WTC11 (cell line): ENCODE measurements at regions not wholly inside any gene's neighbourhood (a gene's known extent, or its start where the extent isn't known, plus 50 kb on each side); places are given as distances from the start of the nearest gene placed in this dataset.

Experiments
- ATAC-seq: fragments of 200-7000 bp; cut with Tn5 transposase; 2 replicates; pipeline ENCODE4 v1.10.0; 2021; ENCODE audit warnings: mild to moderate bottlenecking, moderate library complexity
- CTCF ChIA-PET: fragments of 300-600 bp; sonication (Branson Sonifier 250); formaldehyde crosslinking; loops from one replicate; lab custom pipeline; 2021; ENCODE audit warnings: antibody characterized with exemption; lab: Charles Lee
- POLR2A ChIA-PET: fragments of 350-600 bp; sonication (Branson Sonifier 250); formaldehyde crosslinking; loops from one replicate; lab custom pipeline; 2021; ENCODE audit warnings: antibody characterized with exemption; lab: Charles Lee
- DNase-seq: peaks from one replicate; pipeline ENCODE4 v3.0.0; 2021; ENCODE audit warnings: low spot score
- H3K27ac Mint-ChIP-seq: 2 replicates; pipeline ENCODE4 v1.8.0; 2021; ENCODE audit warnings: mixed read lengths
- H3K27me3 Mint-ChIP-seq: 2 replicates; pipeline ENCODE4 v1.8.0; 2021; ENCODE audit warnings: low read depth, mild to moderate bottlenecking, moderate library complexity, mixed read lengths
- H3K36me3 Mint-ChIP-seq: 2 replicates; pipeline ENCODE4 v1.8.0; 2021; ENCODE audit warnings: mixed read lengths
- H3K4me1 Mint-ChIP-seq: 2 replicates; pipeline ENCODE4 v1.8.0; 2022; ENCODE audit warnings: mixed read lengths
- H3K4me3 Mint-ChIP-seq: 2 replicates; pipeline ENCODE4 v1.8.0; 2021; ENCODE audit warnings: mild to moderate bottlenecking, moderate library complexity, mixed read lengths
- H3K9me3 Mint-ChIP-seq: 2 replicates; pipeline ENCODE4 v1.8.0; 2021; ENCODE audit warnings: mixed read lengths
- EMX1 ChIP-seq: fragments of 250-450 bp; sonication (Bioruptor Pico); IDR thresholded peaks from 2 replicates; pipeline ENCODE4 v1.8.0; 2021; ENCODE audit warnings: mild to moderate bottlenecking
- ESRRA ChIP-seq: sonication (generic); formaldehyde crosslinking; IDR thresholded peaks from 2 replicates; pipeline ENCODE4 v1.8.1; 2022; ENCODE audit warnings: mild to moderate bottlenecking, missing genetic modification reagents, borderline replicate concordance
- FOXJ3 ChIP-seq: sonication (generic); formaldehyde crosslinking; IDR thresholded peaks from 2 replicates; pipeline ENCODE4 v1.9.0; 2021; ENCODE audit warnings: missing genetic modification reagents, mild to moderate bottlenecking, borderline replicate concordance
- GABPB1 ChIP-seq: sonication (generic); formaldehyde crosslinking; IDR thresholded peaks from 2 replicates; pipeline ENCODE4 v1.8.1; 2023; ENCODE audit warnings: mild to moderate bottlenecking, missing genetic modification reagents
- HMGA2 ChIP-seq: fragments of 250-450 bp; sonication (Bioruptor Pico); IDR thresholded peaks from 2 replicates; pipeline ENCODE4 v1.4.0; 2021; ENCODE audit warnings: mild to moderate bottlenecking, moderate library complexity
- IRF2 ChIP-seq: sonication (generic); formaldehyde crosslinking; IDR thresholded peaks from 2 replicates; pipeline ENCODE4 v1.8.0; 2022; ENCODE audit warnings: low read depth, missing genetic modification reagents, borderline replicate concordance
- NR1H2 ChIP-seq: sonication (generic); formaldehyde crosslinking; IDR thresholded peaks from 2 replicates; pipeline ENCODE4 v1.9.0; 2021; ENCODE audit warnings: mild to moderate bottlenecking, moderate library complexity, missing genetic modification reagents
- RELA ChIP-seq: sonication (generic); formaldehyde crosslinking; IDR thresholded peaks from 2 replicates; pipeline ENCODE4 v1.8.1; 2022; ENCODE audit warnings: missing genetic modification reagents, mild to moderate bottlenecking, borderline replicate concordance
- RORB ChIP-seq: fragments of 250-450 bp; sonication (Bioruptor Pico); IDR thresholded peaks from 2 replicates; pipeline ENCODE4 v1.9.0; 2021; ENCODE audit warnings: mild to moderate bottlenecking
- SMAD3 ChIP-seq: sonication (generic); formaldehyde crosslinking; IDR thresholded peaks from 2 replicates; pipeline ENCODE4 v1.8.0; 2022; ENCODE audit warnings: missing genetic modification reagents, mild to moderate bottlenecking, borderline replicate concordance
- SOX15 ChIP-seq: fragments of 250-450 bp; sonication (Bioruptor Pico); IDR thresholded peaks from 2 replicates; pipeline ENCODE4 v1.9.0; 2021; ENCODE audit warnings: mild to moderate bottlenecking
- SP1 ChIP-seq: sonication (generic); formaldehyde crosslinking; conservative IDR thresholded peaks from 2 replicates; pipeline ENCODE4 v1.8.1; 2022; ENCODE audit warnings: missing genetic modification reagents
- ZBTB21 ChIP-seq: sonication (generic); formaldehyde crosslinking; IDR thresholded peaks from 2 replicates; pipeline ENCODE4 v1.8.1; 2023; ENCODE audit warnings: mild to moderate bottlenecking, missing genetic modification reagents, borderline replicate concordance
- ZNF138 ChIP-seq: sonication (generic); formaldehyde crosslinking; conservative IDR thresholded peaks from 2 replicates; pipeline ENCODE4 v1.8.1; 2022; ENCODE audit warnings: mild to moderate bottlenecking, moderate library complexity, missing genetic modification reagents
- ZNF263 ChIP-seq: sonication (generic); formaldehyde crosslinking; IDR thresholded peaks from 2 replicates; pipeline ENCODE4 v1.8.1; 2022; ENCODE audit warnings: low read depth, mild to moderate bottlenecking, moderate library complexity, missing genetic modification reagents
- ZNF317 ChIP-seq: sonication (generic); formaldehyde crosslinking; IDR thresholded peaks from 2 replicates; pipeline ENCODE4 v1.8.1; 2023; ENCODE audit warnings: low read depth, mild to moderate bottlenecking, moderate library complexity, missing genetic modification reagents, borderline replicate concordance
- ZNF416 ChIP-seq: fragments of 250-450 bp; sonication (Bioruptor Pico); IDR thresholded peaks from 2 replicates; pipeline ENCODE4 v1.9.0; 2021; ENCODE audit warnings: mild to moderate bottlenecking, inconsistent platforms
- ZNF671 ChIP-seq: fragments of 250-450 bp; sonication (Bioruptor Pico); IDR thresholded peaks from 2 replicates; pipeline ENCODE4 v1.8.0; 2021; ENCODE audit warnings: mild to moderate bottlenecking
- TF ChIP-seq, protein P1 (sequence below): sonication (generic); formaldehyde crosslinking; IDR thresholded peaks from 2 replicates; pipeline ENCODE4 v1.8.1; 2023; ENCODE audit warnings: mild to moderate bottlenecking, missing genetic modification reagents
- TF ChIP-seq, protein P2 (sequence below): sonication (generic); formaldehyde crosslinking; IDR thresholded peaks from 2 replicates; pipeline ENCODE4 v1.8.0; 2022; ENCODE audit warnings: mild to moderate bottlenecking, missing genetic modification reagents
- TF ChIP-seq, protein P3 (sequence below): sonication (generic); formaldehyde crosslinking; IDR thresholded peaks from 2 replicates; pipeline ENCODE4 v1.8.1; 2022; ENCODE audit warnings: low read depth, missing genetic modification reagents, borderline replicate concordance
- TF ChIP-seq, protein P4 (sequence below): sonication (generic); formaldehyde crosslinking; IDR thresholded peaks from 2 replicates; pipeline ENCODE4 v1.8.1; 2023; ENCODE audit warnings: mild to moderate bottlenecking, missing genetic modification reagents, moderate library complexity
- TF ChIP-seq, protein P5 (sequence below): sonication (generic); formaldehyde crosslinking; IDR thresholded peaks from 2 replicates; pipeline ENCODE4 v1.8.0; 2022; ENCODE audit warnings: mild to moderate bottlenecking, missing genetic modification reagents
- TF ChIP-seq, protein P6 (sequence below): sonication (generic); formaldehyde crosslinking; IDR thresholded peaks from 2 replicates; pipeline ENCODE4 v1.8.1; 2022; ENCODE audit warnings: missing genetic modification reagents, borderline replicate concordance
- TF ChIP-seq, protein P7 (sequence below): sonication (generic); formaldehyde crosslinking; IDR thresholded peaks from 2 replicates; pipeline ENCODE4 v1.8.0; 2023; ENCODE audit warnings: mild to moderate bottlenecking, missing genetic modification reagents

DNA sequence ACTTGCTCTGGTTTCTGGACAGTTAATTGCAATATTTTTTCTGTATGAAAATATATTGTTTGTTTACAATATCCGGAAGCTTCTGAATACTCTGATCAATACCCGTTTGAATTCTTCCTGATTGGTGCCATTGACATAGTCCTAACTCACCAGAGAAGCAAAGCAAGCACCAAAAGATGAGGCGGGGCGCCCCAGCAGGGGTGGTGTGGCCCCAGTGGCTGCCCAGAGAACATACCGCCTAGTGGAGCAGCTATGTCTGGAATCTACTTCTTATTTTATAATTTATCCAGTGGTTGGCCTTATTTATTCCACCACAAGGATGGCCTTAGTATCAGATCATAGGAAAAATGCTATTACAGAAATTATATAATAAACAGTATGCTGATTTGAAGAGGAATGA, 610.7 kb downstream of the JRKL start (continued):
- TF ChIP-seq ZNF138 (CRISPR knock-in tag) = no peak
- TF ChIP-seq FOXJ3 (CRISPR knock-in tag) = no peak
- TF ChIP-seq, protein P1, sequence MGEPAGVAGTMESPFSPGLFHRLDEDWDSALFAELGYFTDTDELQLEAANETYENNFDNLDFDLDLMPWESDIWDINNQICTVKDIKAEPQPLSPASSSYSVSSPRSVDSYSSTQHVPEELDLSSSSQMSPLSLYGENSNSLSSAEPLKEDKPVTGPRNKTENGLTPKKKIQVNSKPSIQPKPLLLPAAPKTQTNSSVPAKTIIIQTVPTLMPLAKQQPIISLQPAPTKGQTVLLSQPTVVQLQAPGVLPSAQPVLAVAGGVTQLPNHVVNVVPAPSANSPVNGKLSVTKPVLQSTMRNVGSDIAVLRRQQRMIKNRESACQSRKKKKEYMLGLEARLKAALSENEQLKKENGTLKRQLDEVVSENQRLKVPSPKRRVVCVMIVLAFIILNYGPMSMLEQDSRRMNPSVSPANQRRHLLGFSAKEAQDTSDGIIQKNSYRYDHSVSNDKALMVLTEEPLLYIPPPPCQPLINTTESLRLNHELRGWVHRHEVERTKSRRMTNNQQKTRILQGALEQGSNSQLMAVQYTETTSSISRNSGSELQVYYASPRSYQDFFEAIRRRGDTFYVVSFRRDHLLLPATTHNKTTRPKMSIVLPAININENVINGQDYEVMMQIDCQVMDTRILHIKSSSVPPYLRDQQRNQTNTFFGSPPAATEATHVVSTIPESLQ (CRISPR knock-in tag) = no peak
- no peak for TF ChIP-seq HMGA2 (CRISPR knock-in tag)
- no peak for TF ChIP-seq ZBTB21 (CRISPR knock-in tag)
- TF ChIP-seq, protein P2, sequence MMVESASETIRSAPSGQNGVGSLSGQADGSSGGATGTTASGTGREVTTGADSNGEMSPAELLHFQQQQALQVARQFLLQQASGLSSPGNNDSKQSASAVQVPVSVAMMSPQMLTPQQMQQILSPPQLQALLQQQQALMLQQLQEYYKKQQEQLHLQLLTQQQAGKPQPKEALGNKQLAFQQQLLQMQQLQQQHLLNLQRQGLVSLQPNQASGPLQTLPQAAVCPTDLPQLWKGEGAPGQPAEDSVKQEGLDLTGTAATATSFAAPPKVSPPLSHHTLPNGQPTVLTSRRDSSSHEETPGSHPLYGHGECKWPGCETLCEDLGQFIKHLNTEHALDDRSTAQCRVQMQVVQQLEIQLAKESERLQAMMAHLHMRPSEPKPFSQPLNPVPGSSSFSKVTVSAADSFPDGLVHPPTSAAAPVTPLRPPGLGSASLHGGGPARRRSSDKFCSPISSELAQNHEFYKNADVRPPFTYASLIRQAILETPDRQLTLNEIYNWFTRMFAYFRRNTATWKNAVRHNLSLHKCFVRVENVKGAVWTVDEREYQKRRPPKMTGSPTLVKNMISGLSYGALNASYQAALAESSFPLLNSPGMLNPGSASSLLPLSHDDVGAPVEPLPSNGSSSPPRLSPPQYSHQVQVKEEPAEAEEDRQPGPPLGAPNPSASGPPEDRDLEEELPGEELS (CRISPR knock-in tag) = no peak
- no peak for TF ChIP-seq ZNF671
- no peak for TF ChIP-seq ZNF416 (CRISPR knock-in tag)
- TF ChIP-seq, protein P3, sequence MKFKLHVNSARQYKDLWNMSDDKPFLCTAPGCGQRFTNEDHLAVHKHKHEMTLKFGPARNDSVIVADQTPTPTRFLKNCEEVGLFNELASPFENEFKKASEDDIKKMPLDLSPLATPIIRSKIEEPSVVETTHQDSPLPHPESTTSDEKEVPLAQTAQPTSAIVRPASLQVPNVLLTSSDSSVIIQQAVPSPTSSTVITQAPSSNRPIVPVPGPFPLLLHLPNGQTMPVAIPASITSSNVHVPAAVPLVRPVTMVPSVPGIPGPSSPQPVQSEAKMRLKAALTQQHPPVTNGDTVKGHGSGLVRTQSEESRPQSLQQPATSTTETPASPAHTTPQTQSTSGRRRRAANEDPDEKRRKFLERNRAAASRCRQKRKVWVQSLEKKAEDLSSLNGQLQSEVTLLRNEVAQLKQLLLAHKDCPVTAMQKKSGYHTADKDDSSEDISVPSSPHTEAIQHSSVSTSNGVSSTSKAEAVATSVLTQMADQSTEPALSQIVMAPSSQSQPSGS (CRISPR knock-in tag) = no peak

DNA sequence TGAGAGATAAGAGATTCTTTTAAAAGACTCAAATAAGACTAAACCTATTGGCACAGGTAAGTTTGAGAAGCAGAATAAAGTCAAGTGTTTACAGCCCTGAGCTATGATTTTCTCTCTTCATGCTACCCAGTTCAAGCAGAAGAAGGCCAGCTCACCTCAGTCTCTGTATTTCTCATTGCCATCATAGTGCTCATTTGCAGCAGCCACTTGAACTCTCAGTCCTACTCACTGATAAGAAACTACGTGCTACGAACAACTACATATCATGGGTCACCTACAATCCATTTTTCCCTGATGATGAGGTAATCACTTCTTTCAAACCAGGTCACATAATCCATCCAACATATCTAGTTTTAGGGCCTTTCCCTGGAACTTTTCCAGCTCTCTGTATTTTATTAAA, 617.5 kb downstream of the JRKL start:
- TF ChIP-seq GABPB1 (CRISPR knock-in tag) (no peak), NR1H2 (CRISPR knock-in tag) (no peak), ZNF263 (no peak), ZNF317 (CRISPR knock-in tag) (no peak), SP1 (CRISPR knock-in tag) (no peak), SOX15 (no peak), EMX1 (CRISPR knock-in tag) (no peak), RORB (CRISPR knock-in tag) (no peak), ESRRA (CRISPR knock-in tag) (no peak), SMAD3 (CRISPR knock-in tag) (no peak), IRF2 (no peak), RELA (CRISPR knock-in tag) (no peak)
- TF ChIP-seq, protein P4, sequence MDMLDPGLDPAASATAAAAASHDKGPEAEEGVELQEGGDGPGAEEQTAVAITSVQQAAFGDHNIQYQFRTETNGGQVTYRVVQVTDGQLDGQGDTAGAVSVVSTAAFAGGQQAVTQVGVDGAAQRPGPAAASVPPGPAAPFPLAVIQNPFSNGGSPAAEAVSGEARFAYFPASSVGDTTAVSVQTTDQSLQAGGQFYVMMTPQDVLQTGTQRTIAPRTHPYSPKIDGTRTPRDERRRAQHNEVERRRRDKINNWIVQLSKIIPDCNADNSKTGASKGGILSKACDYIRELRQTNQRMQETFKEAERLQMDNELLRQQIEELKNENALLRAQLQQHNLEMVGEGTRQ (CRISPR knock-in tag) = no peak
- TF ChIP-seq, protein P5, sequence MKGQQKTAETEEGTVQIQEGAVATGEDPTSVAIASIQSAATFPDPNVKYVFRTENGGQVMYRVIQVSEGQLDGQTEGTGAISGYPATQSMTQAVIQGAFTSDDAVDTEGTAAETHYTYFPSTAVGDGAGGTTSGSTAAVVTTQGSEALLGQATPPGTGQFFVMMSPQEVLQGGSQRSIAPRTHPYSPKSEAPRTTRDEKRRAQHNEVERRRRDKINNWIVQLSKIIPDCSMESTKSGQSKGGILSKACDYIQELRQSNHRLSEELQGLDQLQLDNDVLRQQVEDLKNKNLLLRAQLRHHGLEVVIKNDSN (CRISPR knock-in tag) = no peak
- TF ChIP-seq, protein P6, sequence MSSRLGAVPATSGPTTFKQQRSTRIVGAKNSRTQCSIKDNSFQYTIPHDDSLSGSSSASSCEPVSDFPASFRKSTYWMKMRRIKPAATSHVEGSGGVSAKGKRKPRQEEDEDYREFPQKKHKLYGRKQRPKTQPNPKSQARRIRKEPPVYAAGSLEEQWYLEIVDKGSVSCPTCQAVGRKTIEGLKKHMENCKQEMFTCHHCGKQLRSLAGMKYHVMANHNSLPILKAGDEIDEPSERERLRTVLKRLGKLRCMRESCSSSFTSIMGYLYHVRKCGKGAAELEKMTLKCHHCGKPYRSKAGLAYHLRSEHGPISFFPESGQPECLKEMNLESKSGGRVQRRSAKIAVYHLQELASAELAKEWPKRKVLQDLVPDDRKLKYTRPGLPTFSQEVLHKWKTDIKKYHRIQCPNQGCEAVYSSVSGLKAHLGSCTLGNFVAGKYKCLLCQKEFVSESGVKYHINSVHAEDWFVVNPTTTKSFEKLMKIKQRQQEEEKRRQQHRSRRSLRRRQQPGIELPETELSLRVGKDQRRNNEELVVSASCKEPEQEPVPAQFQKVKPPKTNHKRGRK (CRISPR knock-in tag) = no peak
- TF ChIP-seq, protein P7, sequence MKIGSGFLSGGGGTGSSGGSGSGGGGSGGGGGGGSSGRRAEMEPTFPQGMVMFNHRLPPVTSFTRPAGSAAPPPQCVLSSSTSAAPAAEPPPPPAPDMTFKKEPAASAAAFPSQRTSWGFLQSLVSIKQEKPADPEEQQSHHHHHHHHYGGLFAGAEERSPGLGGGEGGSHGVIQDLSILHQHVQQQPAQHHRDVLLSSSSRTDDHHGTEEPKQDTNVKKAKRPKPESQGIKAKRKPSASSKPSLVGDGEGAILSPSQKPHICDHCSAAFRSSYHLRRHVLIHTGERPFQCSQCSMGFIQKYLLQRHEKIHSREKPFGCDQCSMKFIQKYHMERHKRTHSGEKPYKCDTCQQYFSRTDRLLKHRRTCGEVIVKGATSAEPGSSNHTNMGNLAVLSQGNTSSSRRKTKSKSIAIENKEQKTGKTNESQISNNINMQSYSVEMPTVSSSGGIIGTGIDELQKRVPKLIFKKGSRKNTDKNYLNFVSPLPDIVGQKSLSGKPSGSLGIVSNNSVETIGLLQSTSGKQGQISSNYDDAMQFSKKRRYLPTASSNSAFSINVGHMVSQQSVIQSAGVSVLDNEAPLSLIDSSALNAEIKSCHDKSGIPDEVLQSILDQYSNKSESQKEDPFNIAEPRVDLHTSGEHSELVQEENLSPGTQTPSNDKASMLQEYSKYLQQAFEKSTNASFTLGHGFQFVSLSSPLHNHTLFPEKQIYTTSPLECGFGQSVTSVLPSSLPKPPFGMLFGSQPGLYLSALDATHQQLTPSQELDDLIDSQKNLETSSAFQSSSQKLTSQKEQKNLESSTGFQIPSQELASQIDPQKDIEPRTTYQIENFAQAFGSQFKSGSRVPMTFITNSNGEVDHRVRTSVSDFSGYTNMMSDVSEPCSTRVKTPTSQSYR = no peak
- TF ChIP-seq, all 79 proteins: peak for 0
- no peaks in the 10 kb centered on the region for H3K36me3 Mint-ChIP-seq
- H3K27ac Mint-ChIP-seq = no peak overlapping the region
- CTCF ChIA-PET = no interaction called here
- ATAC-seq = no peak
- POLR2A ChIA-PET = no interaction called here
- H3K9me3 Mint-ChIP-seq = peaks cover 12% of the 10 kb centered on the region
- H3K4me3 Mint-ChIP-seq = no peak overlapping the region
- H3K4me1 Mint-ChIP-seq = no peaks in the 10 kb centered on the region
- no peak for DNase-seq
- no peaks in the 10 kb centered on the region for H3K27me3 Mint-ChIP-seq
